ENCODE measurements at regions not wholly inside any gene's neighbourhood (a gene's known extent, or its start where the extent isn't known, plus 50 kb on each side); places are given as distances from the start of the nearest gene placed in this dataset.

DNA sequence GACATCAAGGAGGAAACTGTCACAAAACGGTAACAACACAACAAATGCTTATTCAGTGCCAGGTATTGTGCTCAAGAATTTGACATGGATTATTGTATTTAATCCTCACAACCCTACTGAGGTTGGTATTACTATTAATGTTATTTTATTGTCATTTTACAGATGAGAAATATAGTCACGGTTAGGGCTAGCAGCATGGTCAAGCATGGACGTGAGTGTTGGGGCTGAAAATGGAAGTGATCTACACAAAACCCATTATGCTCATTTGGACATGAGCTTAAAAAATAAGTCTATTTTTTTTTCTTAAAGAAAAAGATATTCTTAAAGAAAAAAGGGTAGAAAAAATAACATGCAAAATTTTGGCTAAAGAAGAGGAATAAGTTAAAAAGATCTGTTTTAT lies 141.3 kb upstream of the SOX2 start:
- Histone ChIP-seq H3K4me1 (ENCODE audit: control insufficient read depth in 4 of 4, insufficient read depth in 4 of 4, low read length in 3 of 4) (no peaks in the 10 kb centered on the region), H3K27ac (ENCODE audit: low read depth in 1 of 2, low read length in 2 of 2) (no peak overlapping the region), H3K36me3 (ENCODE audit: control insufficient read depth in 4 of 4, insufficient read depth in 3 of 4, low read depth in 1 of 4, low read length in 3 of 4) (no peaks in the 10 kb centered on the region), H3K27me3 (ENCODE audit: control insufficient read depth in 4 of 4, insufficient read depth in 4 of 4, low read length in 3 of 4) (peaks cover 0 to 2% (median 0%) of the 10 kb centered on the region in 4 donors), H3K4me3 (ENCODE audit: low read depth in 1 of 3, low read length in 3 of 3) (no peak overlapping the region), H3K9ac (ENCODE audit: low read depth in 1 of 2, low read length in 2 of 2) (no peak overlapping the region), H3K9me3 (ENCODE audit: control insufficient read depth in 4 of 4, low read length in 3 of 4) (no peaks in the 10 kb centered on the region)
- 78% methylated on average over 3 of the region's 3 CpGs for WGBS
- TF ChIP-seq SP1 (IDR thresholded peaks at IDR 0.05) (no peak), TAF1 (conservative IDR thresholded peaks at IDR 0.05) (no peak), EGR1 (IDR thresholded peaks at IDR 0.05; ENCODE audit: low read depth in 2 of 2) (no peak), RAD21 (IDR thresholded peaks at IDR 0.05) (no peak), YY1 (IDR thresholded peaks at IDR 0.05) (no peak), GABPA (IDR thresholded peaks at IDR 0.05 in 1 of 2, conservative IDR thresholded peaks at IDR 0.05 in 1 of 2) (no peak), HNF4A (conservative IDR thresholded peaks at IDR 0.05) (no peak), FOXA2 (IDR thresholded peaks at IDR 0.05) (no peak), FOXA1 (IDR thresholded peaks at IDR 0.05) (no peak)
- TF ChIP-seq, protein P1, sequence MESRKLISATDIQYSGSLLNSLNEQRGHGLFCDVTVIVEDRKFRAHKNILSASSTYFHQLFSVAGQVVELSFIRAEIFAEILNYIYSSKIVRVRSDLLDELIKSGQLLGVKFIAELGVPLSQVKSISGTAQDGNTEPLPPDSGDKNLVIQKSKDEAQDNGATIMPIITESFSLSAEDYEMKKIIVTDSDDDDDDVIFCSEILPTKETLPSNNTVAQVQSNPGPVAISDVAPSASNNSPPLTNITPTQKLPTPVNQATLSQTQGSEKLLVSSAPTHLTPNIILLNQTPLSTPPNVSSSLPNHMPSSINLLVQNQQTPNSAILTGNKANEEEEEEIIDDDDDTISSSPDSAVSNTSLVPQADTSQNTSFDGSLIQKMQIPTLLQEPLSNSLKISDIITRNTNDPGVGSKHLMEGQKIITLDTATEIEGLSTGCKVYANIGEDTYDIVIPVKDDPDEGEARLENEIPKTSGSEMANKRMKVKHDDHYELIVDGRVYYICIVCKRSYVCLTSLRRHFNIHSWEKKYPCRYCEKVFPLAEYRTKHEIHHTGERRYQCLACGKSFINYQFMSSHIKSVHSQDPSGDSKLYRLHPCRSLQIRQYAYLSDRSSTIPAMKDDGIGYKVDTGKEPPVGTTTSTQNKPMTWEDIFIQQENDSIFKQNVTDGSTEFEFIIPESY (IDR thresholded peaks at IDR 0.05): no peak
- TF ChIP-seq, protein P2, sequence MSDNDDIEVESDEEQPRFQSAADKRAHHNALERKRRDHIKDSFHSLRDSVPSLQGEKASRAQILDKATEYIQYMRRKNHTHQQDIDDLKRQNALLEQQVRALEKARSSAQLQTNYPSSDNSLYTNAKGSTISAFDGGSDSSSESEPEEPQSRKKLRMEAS (IDR thresholded peaks at IDR 0.05): no peak
- TF ChIP-seq, protein P3, sequence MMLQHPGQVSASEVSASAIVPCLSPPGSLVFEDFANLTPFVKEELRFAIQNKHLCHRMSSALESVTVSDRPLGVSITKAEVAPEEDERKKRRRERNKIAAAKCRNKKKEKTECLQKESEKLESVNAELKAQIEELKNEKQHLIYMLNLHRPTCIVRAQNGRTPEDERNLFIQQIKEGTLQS (IDR thresholded peaks at IDR 0.05): no peak
- DNase-seq (ENCODE audit: low spot score): no peak

DNA sequence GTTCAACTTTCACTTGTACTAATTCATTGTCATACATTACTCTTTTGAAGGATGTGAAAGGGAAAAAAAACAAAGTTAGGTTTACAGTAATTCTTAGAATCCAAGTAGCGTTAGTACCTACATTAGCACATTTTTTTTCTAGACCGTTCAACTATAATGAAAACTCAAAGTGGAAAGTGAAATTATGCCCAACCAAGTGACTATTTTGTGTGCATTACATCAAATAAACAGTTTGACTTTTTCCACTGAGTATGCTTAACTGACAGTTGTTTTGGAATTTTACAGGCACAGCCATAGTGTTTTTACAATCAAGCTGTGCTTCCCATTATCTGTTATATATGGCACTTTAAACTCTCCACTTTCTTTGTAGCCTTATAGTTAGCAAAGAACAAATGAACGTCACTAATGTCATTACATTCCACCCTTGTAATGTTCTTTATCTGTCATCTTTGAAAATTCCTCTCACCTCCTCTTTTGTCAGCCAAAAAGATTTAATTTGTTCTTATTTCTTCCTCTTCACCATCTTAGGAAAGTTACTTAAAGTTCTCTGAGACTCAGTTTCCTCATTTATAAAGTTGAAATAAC lies 142.3 kb upstream of the SOX2 start:
- Histone ChIP-seq H3K4me1 (ENCODE audit: control insufficient read depth in 4 of 4, insufficient read depth in 4 of 4, low read length in 3 of 4) (no peaks in the 10 kb centered on the region), H3K27ac (ENCODE audit: low read depth in 1 of 2, low read length in 2 of 2) (no peak overlapping the region), H3K36me3 (ENCODE audit: control insufficient read depth in 4 of 4, insufficient read depth in 3 of 4, low read depth in 1 of 4, low read length in 3 of 4) (no peaks in the 10 kb centered on the region), H3K9me3 (ENCODE audit: control insufficient read depth in 4 of 4, low read length in 3 of 4) (no peaks in the 10 kb centered on the region), H3K4me3 (ENCODE audit: low read depth in 1 of 3, low read length in 3 of 3) (no peak overlapping the region), H3K27me3 (ENCODE audit: control insufficient read depth in 4 of 4, insufficient read depth in 4 of 4, low read length in 3 of 4) (peaks cover 0 to 2% (median 0%) of the 10 kb centered on the region in 4 donors), H3K9ac (ENCODE audit: low read depth in 1 of 2, low read length in 2 of 2) (no peak overlapping the region)
- no peak for DNase-seq (ENCODE audit: low spot score)
- TF ChIP-seq HNF4A (conservative IDR thresholded peaks at IDR 0.05): no peak
- TF ChIP-seq TAF1 (conservative IDR thresholded peaks at IDR 0.05): no peak
- TF ChIP-seq, protein P4, sequence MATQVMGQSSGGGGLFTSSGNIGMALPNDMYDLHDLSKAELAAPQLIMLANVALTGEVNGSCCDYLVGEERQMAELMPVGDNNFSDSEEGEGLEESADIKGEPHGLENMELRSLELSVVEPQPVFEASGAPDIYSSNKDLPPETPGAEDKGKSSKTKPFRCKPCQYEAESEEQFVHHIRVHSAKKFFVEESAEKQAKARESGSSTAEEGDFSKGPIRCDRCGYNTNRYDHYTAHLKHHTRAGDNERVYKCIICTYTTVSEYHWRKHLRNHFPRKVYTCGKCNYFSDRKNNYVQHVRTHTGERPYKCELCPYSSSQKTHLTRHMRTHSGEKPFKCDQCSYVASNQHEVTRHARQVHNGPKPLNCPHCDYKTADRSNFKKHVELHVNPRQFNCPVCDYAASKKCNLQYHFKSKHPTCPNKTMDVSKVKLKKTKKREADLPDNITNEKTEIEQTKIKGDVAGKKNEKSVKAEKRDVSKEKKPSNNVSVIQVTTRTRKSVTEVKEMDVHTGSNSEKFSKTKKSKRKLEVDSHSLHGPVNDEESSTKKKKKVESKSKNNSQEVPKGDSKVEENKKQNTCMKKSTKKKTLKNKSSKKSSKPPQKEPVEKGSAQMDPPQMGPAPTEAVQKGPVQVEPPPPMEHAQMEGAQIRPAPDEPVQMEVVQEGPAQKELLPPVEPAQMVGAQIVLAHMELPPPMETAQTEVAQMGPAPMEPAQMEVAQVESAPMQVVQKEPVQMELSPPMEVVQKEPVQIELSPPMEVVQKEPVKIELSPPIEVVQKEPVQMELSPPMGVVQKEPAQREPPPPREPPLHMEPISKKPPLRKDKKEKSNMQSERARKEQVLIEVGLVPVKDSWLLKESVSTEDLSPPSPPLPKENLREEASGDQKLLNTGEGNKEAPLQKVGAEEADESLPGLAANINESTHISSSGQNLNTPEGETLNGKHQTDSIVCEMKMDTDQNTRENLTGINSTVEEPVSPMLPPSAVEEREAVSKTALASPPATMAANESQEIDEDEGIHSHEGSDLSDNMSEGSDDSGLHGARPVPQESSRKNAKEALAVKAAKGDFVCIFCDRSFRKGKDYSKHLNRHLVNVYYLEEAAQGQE (IDR thresholded peaks at IDR 0.05): no peak
- TF ChIP-seq, protein P5, sequence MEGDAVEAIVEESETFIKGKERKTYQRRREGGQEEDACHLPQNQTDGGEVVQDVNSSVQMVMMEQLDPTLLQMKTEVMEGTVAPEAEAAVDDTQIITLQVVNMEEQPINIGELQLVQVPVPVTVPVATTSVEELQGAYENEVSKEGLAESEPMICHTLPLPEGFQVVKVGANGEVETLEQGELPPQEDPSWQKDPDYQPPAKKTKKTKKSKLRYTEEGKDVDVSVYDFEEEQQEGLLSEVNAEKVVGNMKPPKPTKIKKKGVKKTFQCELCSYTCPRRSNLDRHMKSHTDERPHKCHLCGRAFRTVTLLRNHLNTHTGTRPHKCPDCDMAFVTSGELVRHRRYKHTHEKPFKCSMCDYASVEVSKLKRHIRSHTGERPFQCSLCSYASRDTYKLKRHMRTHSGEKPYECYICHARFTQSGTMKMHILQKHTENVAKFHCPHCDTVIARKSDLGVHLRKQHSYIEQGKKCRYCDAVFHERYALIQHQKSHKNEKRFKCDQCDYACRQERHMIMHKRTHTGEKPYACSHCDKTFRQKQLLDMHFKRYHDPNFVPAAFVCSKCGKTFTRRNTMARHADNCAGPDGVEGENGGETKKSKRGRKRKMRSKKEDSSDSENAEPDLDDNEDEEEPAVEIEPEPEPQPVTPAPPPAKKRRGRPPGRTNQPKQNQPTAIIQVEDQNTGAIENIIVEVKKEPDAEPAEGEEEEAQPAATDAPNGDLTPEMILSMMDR (IDR thresholded peaks at IDR 0.05; ENCODE audit: low read depth, low read length, missing input control): no peak
- TF ChIP-seq, protein P3 (IDR thresholded peaks at IDR 0.05): no peak
- no peak for TF ChIP-seq JUND (IDR thresholded peaks at IDR 0.05)
- no peak for TF ChIP-seq YY1 (IDR thresholded peaks at IDR 0.05)
- TF ChIP-seq, protein P1 (IDR thresholded peaks at IDR 0.05): no peak
- no peak for TF ChIP-seq FOXA2 (IDR thresholded peaks at IDR 0.05)
- TF ChIP-seq NR2F2 (IDR thresholded peaks at IDR 0.05): no peak
- TF ChIP-seq GABPA (IDR thresholded peaks at IDR 0.05 in 1 of 2, conservative IDR thresholded peaks at IDR 0.05 in 1 of 2): no peak
- TF ChIP-seq RXRA (IDR thresholded peaks at IDR 0.05): no peak
- no peak for TF ChIP-seq SP1 (IDR thresholded peaks at IDR 0.05)
- no peak for TF ChIP-seq RAD21 (IDR thresholded peaks at IDR 0.05)
- no peak for TF ChIP-seq EGR1 (IDR thresholded peaks at IDR 0.05; ENCODE audit: low read depth in 2 of 2)
- TF ChIP-seq, protein P2 (IDR thresholded peaks at IDR 0.05): no peak
- no peak for TF ChIP-seq HNF4G (IDR thresholded peaks at IDR 0.05)
- TF ChIP-seq FOXA1 (IDR thresholded peaks at IDR 0.05): no peak
- WGBS: 73% methylated on average over 3 of the region's 3 CpGs
